ENCODE measurements at regions not wholly inside any gene's neighbourhood (a gene's known extent, or its start where the extent isn't known, plus 50 kb on each side); places are given as distances from the start of the nearest gene placed in this dataset.

- no peak for TF ChIP-seq POLR2AphosphoS5 (IDR thresholded peaks at IDR 0.05)
- TF ChIP-seq EP300 (IDR thresholded peaks at IDR 0.05): no peak
- no peak for TF ChIP-seq POLR2A (IDR thresholded peaks at IDR 0.05)
- TF ChIP-seq, protein P1, sequence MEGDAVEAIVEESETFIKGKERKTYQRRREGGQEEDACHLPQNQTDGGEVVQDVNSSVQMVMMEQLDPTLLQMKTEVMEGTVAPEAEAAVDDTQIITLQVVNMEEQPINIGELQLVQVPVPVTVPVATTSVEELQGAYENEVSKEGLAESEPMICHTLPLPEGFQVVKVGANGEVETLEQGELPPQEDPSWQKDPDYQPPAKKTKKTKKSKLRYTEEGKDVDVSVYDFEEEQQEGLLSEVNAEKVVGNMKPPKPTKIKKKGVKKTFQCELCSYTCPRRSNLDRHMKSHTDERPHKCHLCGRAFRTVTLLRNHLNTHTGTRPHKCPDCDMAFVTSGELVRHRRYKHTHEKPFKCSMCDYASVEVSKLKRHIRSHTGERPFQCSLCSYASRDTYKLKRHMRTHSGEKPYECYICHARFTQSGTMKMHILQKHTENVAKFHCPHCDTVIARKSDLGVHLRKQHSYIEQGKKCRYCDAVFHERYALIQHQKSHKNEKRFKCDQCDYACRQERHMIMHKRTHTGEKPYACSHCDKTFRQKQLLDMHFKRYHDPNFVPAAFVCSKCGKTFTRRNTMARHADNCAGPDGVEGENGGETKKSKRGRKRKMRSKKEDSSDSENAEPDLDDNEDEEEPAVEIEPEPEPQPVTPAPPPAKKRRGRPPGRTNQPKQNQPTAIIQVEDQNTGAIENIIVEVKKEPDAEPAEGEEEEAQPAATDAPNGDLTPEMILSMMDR (IDR thresholded peaks at IDR 0.05): no peak
- Histone ChIP-seq H3K9me3 (no peaks in the 10 kb centered on the region), H3K36me3 (no peaks in the 10 kb centered on the region), H3K4me1 (no peaks in the 10 kb centered on the region), H3K27me3 (peaks cover 0 to 61% (median 14%) of the 10 kb centered on the region in 3 donors), H3K4me3 (no peak overlapping the region), H3K27ac (no peak overlapping the region)
- WGBS, 5 donors: 88 to 94% (median 91%) methylated on average over 13 to 17 of the region's 17 CpGs
- DNase-seq: peak in 1 of 2 donors; percentile 23
- intact Hi-C loops (cut with DNase I; ENCODE audit: low total_unique reads): no loop called here
Measured at GRCh38 chr1:4595341-4596225, 58.8 kb upstream of the AJAP1 start.

DNA sequence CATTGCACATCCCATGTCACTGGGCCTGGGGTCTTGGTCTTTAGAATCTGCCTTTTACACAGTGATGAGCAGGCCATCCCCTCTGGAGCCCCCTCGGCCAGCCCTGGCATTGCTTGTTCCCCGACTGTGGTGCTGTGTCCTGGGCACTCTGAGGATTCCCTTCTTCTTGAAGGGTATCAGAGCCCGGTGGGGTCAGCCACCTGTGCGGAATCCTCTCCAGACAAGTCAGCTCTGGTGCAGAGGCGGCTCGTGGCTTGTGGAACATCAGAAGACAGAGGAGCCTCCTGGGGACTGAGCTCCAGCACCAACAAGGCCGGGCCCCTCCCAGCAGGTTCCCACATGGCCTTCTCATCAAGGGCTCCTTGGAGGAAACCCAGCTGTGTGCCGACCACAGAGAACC lies 57.9 kb upstream of the AJAP1 start:
- 67 to 76% (median 73%) methylated on average over 1 to 8 of the region's 8 CpGs for WGBS, 5 donors
- Histone ChIP-seq H3K27me3 (peaks cover 0 to 68% (median 22%) of the 10 kb centered on the region in 3 donors), H3K9me3 (no peaks in the 10 kb centered on the region), H3K4me3 (no peak overlapping the region), H3K36me3 (no peaks in the 10 kb centered on the region), H3K4me1 (no peaks in the 10 kb centered on the region), H3K27ac (no peak overlapping the region)
- DNase-seq: peak in 1 of 2 donors; percentile 14
- TF ChIP-seq, protein P1 (IDR thresholded peaks at IDR 0.05): no peak
- intact Hi-C loops (cut with DNase I; ENCODE audit: low total_unique reads): no loop called here

GRCh38 chr1:4597020-4597419 lies 57.4 kb upstream of the AJAP1 start:
- TF ChIP-seq POLR2A (IDR thresholded peaks at IDR 0.05): no peak
- TF ChIP-seq POLR2AphosphoS5 (IDR thresholded peaks at IDR 0.05): no peak
- TF ChIP-seq, protein P1 (IDR thresholded peaks at IDR 0.05): no peak
- no peak for TF ChIP-seq EP300 (IDR thresholded peaks at IDR 0.05)
- Histone ChIP-seq H3K27me3 (peaks cover 0 to 68% (median 20%) of the 10 kb centered on the region in 3 donors), H3K4me1 (no peaks in the 10 kb centered on the region), H3K36me3 (no peaks in the 10 kb centered on the region), H3K4me3 (no peak overlapping the region), H3K27ac (no peak overlapping the region), H3K9me3 (no peaks in the 10 kb centered on the region)
- intact Hi-C loops (cut with DNase I; ENCODE audit: low total_unique reads): no loop called here
- WGBS, 5 donors: 26 to 45% (median 40%) methylated on average over 5 of the region's 5 CpGs
- DNase-seq: peak in 1 of 2 donors; percentile 8

- TF ChIP-seq, protein P1 (IDR thresholded peaks at IDR 0.05): no peak
- TF ChIP-seq POLR2A (IDR thresholded peaks at IDR 0.05): no peak
- no peak for TF ChIP-seq POLR2AphosphoS5 (IDR thresholded peaks at IDR 0.05)
- no peak for TF ChIP-seq EP300 (IDR thresholded peaks at IDR 0.05)
- Histone ChIP-seq H3K36me3 (no peaks in the 10 kb centered on the region), H3K4me3 (no peak overlapping the region), H3K9me3 (no peaks in the 10 kb centered on the region), H3K4me1 (no peaks in the 10 kb centered on the region), H3K27me3 (peaks cover 0 to 68% (median 18%) of the 10 kb centered on the region in 3 donors), H3K27ac (no peak overlapping the region)
- intact Hi-C loops (cut with DNase I; ENCODE audit: low total_unique reads): no loop called here
- 75 to 85% (median 77%) methylated on average over 6 of the region's 6 CpGs for WGBS, 5 donors
- DNase-seq: peak in 1 of 2 donors; percentile 11
Measured at GRCh38 chr1:4598561-4598960, 55.8 kb upstream of the AJAP1 start.
